Keratinocyte (primary cell): ENCODE measurements at regions not wholly inside any gene's neighbourhood (a gene's known extent, or its start where the extent isn't known, plus 50 kb on each side); places are given as distances from the start of the nearest gene placed in this dataset.
"Not testable (repeated sequence)": the region's sequence is repeated elsewhere in the genome, so short reads cannot be mapped to it uniquely, and the experiment has no call there.

Source experiments
- DNase-seq: peaks from one replicate; pipeline ENCODE4 v3.0.0-alpha.2; 2011; ENCODE audit warnings: low read depth, missing footprints, low spot score
- FAIRE-seq: peaks from 2 replicates; lab custom pipeline; 2011; peaks lifted over from hg19 to GRCh38; lab: Jason Lieb, UNC
- H2AFZ ChIP-seq: 2 replicates; pipeline ENCODE4 v1.6.0; 2012; ENCODE audit warnings: low read length, control low read depth, inconsistent platforms; ENCODE audit not compliant: control insufficient read depth
- H3K27ac ChIP-seq: 2 replicates; pipeline ENCODE4 v1.5.1; 2011; ENCODE audit warnings: low read length; ENCODE audit not compliant: control insufficient read depth, insufficient read depth
- H3K27me3 ChIP-seq: 3 replicates; pipeline ENCODE4 v1.6.0; 2011; ENCODE audit warnings: low read length; ENCODE audit not compliant: control insufficient read depth, insufficient read depth; ENCODE audit errors: extremely low read depth
- H3K36me3 ChIP-seq, 2 experiments: 2 replicates in 1 of 2; 3 replicates in 1 of 2; pipeline ENCODE4 v1.5.1; 2011; ENCODE audit warnings: low read length in 2 of 2, mild to moderate bottlenecking in 1 of 2; ENCODE audit not compliant: control insufficient read depth in 2 of 2, insufficient read depth in 2 of 2; ENCODE audit errors: extremely low read depth in 1 of 2
- H3K4me1 ChIP-seq: 3 replicates; pipeline ENCODE4 v1.5.1; 2011; ENCODE audit warnings: low read length; ENCODE audit not compliant: control insufficient read depth, insufficient read depth; ENCODE audit errors: extremely low read depth
- H3K4me2 ChIP-seq: 3 replicates; pipeline ENCODE4 v1.6.0; 2011; ENCODE audit warnings: low read depth, low read length; ENCODE audit not compliant: control insufficient read depth, insufficient read depth; ENCODE audit errors: extremely low read depth
- H3K4me3 ChIP-seq, 3 experiments: fragments of 200-600 bp in 1 of 3; sonication (generic) in 1 of 3; 2 replicates in 2 of 3; 3 replicates in 1 of 3; pipeline ENCODE4 v1.5.1; 2011 to 2016; ENCODE audit warnings: low read length in 3 of 3, mild to moderate bottlenecking in 3 of 3, control low read depth in 2 of 3, inconsistent platforms in 1 of 3, low read depth in 1 of 3, mixed read lengths in 1 of 3, mixed run types in 1 of 3, moderate library complexity in 1 of 3; ENCODE audit not compliant: control insufficient read depth in 2 of 3, insufficient read depth in 2 of 3; ENCODE audit errors: extremely low read depth in 1 of 3
- H3K79me2 ChIP-seq: 2 replicates; pipeline ENCODE4 v1.6.0; 2012; ENCODE audit warnings: low read length; ENCODE audit not compliant: control insufficient read depth, insufficient read depth
- H3K9ac ChIP-seq: 3 replicates; pipeline ENCODE4 v1.6.0; 2011; ENCODE audit warnings: low read length; ENCODE audit not compliant: control insufficient read depth, insufficient read depth; ENCODE audit errors: extremely low read depth
- H3K9me1 ChIP-seq: 3 replicates; pipeline ENCODE4 v1.6.0; 2011; ENCODE audit warnings: low read length; ENCODE audit not compliant: control insufficient read depth, insufficient read depth; ENCODE audit errors: extremely low read depth
- H3K9me3 ChIP-seq: 2 replicates; pipeline ENCODE4 v1.5.1; 2012; ENCODE audit warnings: low read depth, low read length; ENCODE audit not compliant: control insufficient read depth
- H4K20me1 ChIP-seq: 3 replicates; pipeline ENCODE4 v1.6.0; 2011; ENCODE audit warnings: low read length; ENCODE audit not compliant: control insufficient read depth, insufficient read depth; ENCODE audit errors: extremely low read depth
- CTCF ChIP-seq, 3 experiments: IDR thresholded peaks in 1 of 3; conservative IDR thresholded peaks in 1 of 3; optimal IDR thresholded peaks in 1 of 3; 2 replicates in 2 of 3; 3 replicates in 1 of 3; pipeline versions ENCODE3 to v1.5.1; 2011; ENCODE audit warnings: low read length in 3 of 3, mild to moderate bottlenecking in 3 of 3, moderate library complexity in 2 of 3, control low read depth in 1 of 3, inconsistent platforms in 1 of 3; ENCODE audit not compliant: insufficient read depth in 2 of 3; ENCODE audit errors: extremely low read depth in 1 of 3
- EZH2 ChIP-seq: IDR thresholded peaks from one replicate; pipeline ENCODE4 v1.6.1; 2012; ENCODE audit warnings: inconsistent platforms, mild to moderate bottlenecking, low read length, moderate library complexity
- dilution Hi-C: fragments of 300-500 bp; cut with MboI; formaldehyde crosslinking; loops from one replicate; pipeline ENCODE4 v1.7.0; 2020; ENCODE audit warnings: low sequenced_read_pairs; ENCODE audit not compliant: extremely low pct_ligation_motif_present

GRCh38 chr5:86244153-86244552 lies 373.6 kb upstream of the COX7C start:
- Histone ChIP-seq H3K9me3 (no peaks in the 10 kb centered on the region), H3K9ac (no peak overlapping the region), H3K4me1 (no peaks in the 10 kb centered on the region), H3K27me3 (no peaks in the 10 kb centered on the region), H3K4me2 (no peak overlapping the region), H3K4me3 (no peak overlapping the region), H4K20me1 (no peaks in the 10 kb centered on the region), H3K9me1 (no peaks in the 10 kb centered on the region), H3K27ac (no peak overlapping the region), H3K36me3 (no peaks in the 10 kb centered on the region), H2AFZ (no peak overlapping the region), H3K79me2 (no peaks in the 10 kb centered on the region)
- FAIRE-seq (no peak), DNase-seq (no peak)
- dilution Hi-C loops = no loop called here
- no peak for TF ChIP-seq EZH2

GRCh38 chr5:86257871-86258270 lies 359.9 kb upstream of the COX7C start:
- no peak overlapping the region for H3K4me2 ChIP-seq
- no peaks in the 10 kb centered on the region for H3K9me3 ChIP-seq
- no peaks in the 10 kb centered on the region for H4K20me1 ChIP-seq
- dilution Hi-C loops = no loop called here
- no peak overlapping the region for H2AFZ ChIP-seq
- no peaks in the 10 kb centered on the region for H3K79me2 ChIP-seq
- no peaks in the 10 kb centered on the region for H3K36me3 ChIP-seq
- H3K9ac ChIP-seq = no peak overlapping the region
- H3K4me3 ChIP-seq = no peak overlapping the region
- no peaks in the 10 kb centered on the region for H3K4me1 ChIP-seq
- no peak overlapping the region for H3K27ac ChIP-seq
- no peaks in the 10 kb centered on the region for H3K9me1 ChIP-seq
- FAIRE-seq (no peak), DNase-seq (no peak)
- no peaks in the 10 kb centered on the region for H3K27me3 ChIP-seq
- TF ChIP-seq EZH2 (no peak), CTCF (optimal IDR thresholded peaks at IDR 0.05 in 1 of 3, IDR thresholded peaks at IDR 0.05 in 1 of 3, conservative IDR thresholded peaks at IDR 0.05 in 1 of 3; ENCODE audit: extremely low read depth in 1 of 3, insufficient read depth in 2 of 3, low read length in 3 of 3) (no peak)

GRCh38 chr5:86284400-86285190 lies 333.1 kb upstream of the COX7C start:
- H3K4me1 ChIP-seq, H3K4me2 ChIP-seq, H3K4me3 ChIP-seq, DNase-seq, H2AFZ ChIP-seq, H3K9me3 ChIP-seq, FAIRE-seq, H3K36me3 ChIP-seq, H3K79me2 ChIP-seq, H3K9me1 ChIP-seq, dilution Hi-C loops, H3K27me3 ChIP-seq, H3K27ac ChIP-seq, H3K9ac ChIP-seq, H4K20me1 ChIP-seq: not testable (repeated sequence)

GRCh38 chr5:86287437-86287836 lies 330.3 kb upstream of the COX7C start:
- H3K79me2 ChIP-seq, H2AFZ ChIP-seq, H4K20me1 ChIP-seq, H3K4me1 ChIP-seq, H3K27me3 ChIP-seq, H3K4me3 ChIP-seq, H3K9ac ChIP-seq, H3K36me3 ChIP-seq, H3K4me2 ChIP-seq, H3K9me3 ChIP-seq, H3K27ac ChIP-seq, H3K9me1 ChIP-seq, FAIRE-seq, DNase-seq, dilution Hi-C loops: not testable (repeated sequence)
